ENCODE measurements at regions not wholly inside any gene's neighbourhood (a gene's known extent, or its start where the extent isn't known, plus 50 kb on each side); places are given as distances from the start of the nearest gene placed in this dataset.
A peak's percentile ranks its signal among the peaks of the same experiment; 100 is the strongest.
"Not testable (repeated sequence)": the region's sequence is repeated elsewhere in the genome, so short reads cannot be mapped to it uniquely, and the experiment has no call there.

- Histone ChIP-seq H3K27ac (ENCODE audit: low read depth, low read length) (no peak overlapping the region), H3K4me3 (ENCODE audit: low read length in 3 of 3) (no peak overlapping the region), H3K9me3 (ENCODE audit: control insufficient read depth in 3 of 3, low read length in 3 of 3) (no peaks in the 10 kb centered on the region), H3K27me3 (ENCODE audit: control insufficient read depth in 3 of 3, insufficient read depth in 3 of 3, low read length in 3 of 3) (peaks cover 0 to 3% (median 0%) of the 10 kb centered on the region in 3 donors), H3K9ac (ENCODE audit: low read depth in 1 of 3, low read length in 3 of 3) (no peak overlapping the region), H3K36me3 (ENCODE audit: control insufficient read depth in 3 of 3, insufficient read depth in 3 of 3, low read length in 3 of 3) (no peaks in the 10 kb centered on the region), H3K4me1 (ENCODE audit: control insufficient read depth in 3 of 3, insufficient read depth in 3 of 3, low read length in 3 of 3) (no peaks in the 10 kb centered on the region)
Observed at GRCh38 chr7:39819514-39819913, 130.5 kb upstream of the CDK13 start.

GRCh38 chr7:39824456-39825200, 125.4 kb upstream of the CDK13 start:
- H3K4me1 ChIP-seq (ENCODE audit: control insufficient read depth in 3 of 3, insufficient read depth in 3 of 3, low read length in 3 of 3), result no peaks in the 10 kb centered on the region
- H3K4me3 ChIP-seq (ENCODE audit: low read length in 3 of 3), result no peak overlapping the region
- no peaks in the 10 kb centered on the region for H3K27me3 ChIP-seq (ENCODE audit: control insufficient read depth in 3 of 3, insufficient read depth in 3 of 3, low read length in 3 of 3)
- no peaks in the 10 kb centered on the region for H3K36me3 ChIP-seq (ENCODE audit: control insufficient read depth in 3 of 3, insufficient read depth in 3 of 3, low read length in 3 of 3)
- no peaks in the 10 kb centered on the region for H3K9me3 ChIP-seq (ENCODE audit: control insufficient read depth in 3 of 3, low read length in 3 of 3)
- H3K27ac ChIP-seq (ENCODE audit: low read depth, low read length), result no peak overlapping the region
- no peak overlapping the region for H3K9ac ChIP-seq (ENCODE audit: low read depth in 1 of 3, low read length in 3 of 3)

- Histone ChIP-seq H3K27ac (ENCODE audit: low read depth, low read length) (no peak overlapping the region), H3K4me3 (ENCODE audit: low read length in 3 of 3) (no peak overlapping the region)
Observed at GRCh38 chr7:39825401-39825980, 124.6 kb upstream of the CDK13 start.

GRCh38 chr7:39826166-39826565, 123.9 kb upstream of the CDK13 start:
- Histone ChIP-seq H3K36me3 (ENCODE audit: control insufficient read depth in 3 of 3, insufficient read depth in 3 of 3, low read length in 3 of 3) (no peaks in the 10 kb centered on the region), H3K4me1 (ENCODE audit: control insufficient read depth in 3 of 3, insufficient read depth in 3 of 3, low read length in 3 of 3) (no peaks in the 10 kb centered on the region), H3K27me3 (ENCODE audit: control insufficient read depth in 3 of 3, insufficient read depth in 3 of 3, low read length in 3 of 3) (no peaks in the 10 kb centered on the region), H3K27ac (ENCODE audit: low read depth, low read length) (no peak overlapping the region), H3K9me3 (ENCODE audit: control insufficient read depth in 3 of 3, low read length in 3 of 3) (no peaks in the 10 kb centered on the region), H3K4me3 (ENCODE audit: low read length in 3 of 3) (no peak overlapping the region), H3K9ac (ENCODE audit: low read depth in 1 of 3, low read length in 3 of 3) (no peak overlapping the region)

More at GRCh38 chr7:39825401-39825980, 124.6 kb upstream of the CDK13 start:
- Histone ChIP-seq H3K9me3 (ENCODE audit: control insufficient read depth in 3 of 3, low read length in 3 of 3) (no peaks in the 10 kb centered on the region), H3K4me1 (ENCODE audit: control insufficient read depth in 3 of 3, insufficient read depth in 3 of 3, low read length in 3 of 3) (no peaks in the 10 kb centered on the region), H3K9ac (ENCODE audit: low read depth in 1 of 3, low read length in 3 of 3) (no peak overlapping the region), H3K27me3 (ENCODE audit: control insufficient read depth in 3 of 3, insufficient read depth in 3 of 3, low read length in 3 of 3) (no peaks in the 10 kb centered on the region), H3K36me3 (ENCODE audit: control insufficient read depth in 3 of 3, insufficient read depth in 3 of 3, low read length in 3 of 3) (no peaks in the 10 kb centered on the region)

GRCh38 chr7:39827571-39827970, 122.5 kb upstream of the CDK13 start:
- no peaks in the 10 kb centered on the region for H3K36me3 ChIP-seq (ENCODE audit: control insufficient read depth in 3 of 3, insufficient read depth in 3 of 3, low read length in 3 of 3)
- no peaks in the 10 kb centered on the region for H3K9me3 ChIP-seq (ENCODE audit: control insufficient read depth in 3 of 3, low read length in 3 of 3)
- H3K27me3 ChIP-seq (ENCODE audit: control insufficient read depth in 3 of 3, insufficient read depth in 3 of 3, low read length in 3 of 3), result no peaks in the 10 kb centered on the region
- no peak overlapping the region for H3K4me3 ChIP-seq (ENCODE audit: low read length in 3 of 3)
- no peak overlapping the region for H3K9ac ChIP-seq (ENCODE audit: low read depth in 1 of 3, low read length in 3 of 3)
- H3K27ac ChIP-seq (ENCODE audit: low read depth, low read length), result no peak overlapping the region
- H3K4me1 ChIP-seq (ENCODE audit: control insufficient read depth in 3 of 3, insufficient read depth in 3 of 3, low read length in 3 of 3), result no peaks in the 10 kb centered on the region

GRCh38 chr7:39829028-39829427, 121.0 kb upstream of the CDK13 start:
- Histone ChIP-seq H3K27ac (ENCODE audit: low read depth, low read length) (no peak overlapping the region), H3K4me3 (ENCODE audit: low read length in 3 of 3) (no peak overlapping the region), H3K27me3 (ENCODE audit: control insufficient read depth in 3 of 3, insufficient read depth in 3 of 3, low read length in 3 of 3) (no peaks in the 10 kb centered on the region), H3K9ac (ENCODE audit: low read depth in 1 of 3, low read length in 3 of 3) (no peak overlapping the region), H3K4me1 (ENCODE audit: control insufficient read depth in 3 of 3, insufficient read depth in 3 of 3, low read length in 3 of 3) (no peaks in the 10 kb centered on the region), H3K9me3 (ENCODE audit: control insufficient read depth in 3 of 3, low read length in 3 of 3) (no peaks in the 10 kb centered on the region), H3K36me3 (ENCODE audit: control insufficient read depth in 3 of 3, insufficient read depth in 3 of 3, low read length in 3 of 3) (no peaks in the 10 kb centered on the region)

GRCh38 chr7:39832519-39833085, 117.5 kb upstream of the CDK13 start:
- Histone ChIP-seq H3K4me3 (ENCODE audit: low read length in 3 of 3) (no peak overlapping the region), H3K9me3 (ENCODE audit: control insufficient read depth in 3 of 3, low read length in 3 of 3) (no peaks in the 10 kb centered on the region), H3K4me1 (ENCODE audit: control insufficient read depth in 3 of 3, insufficient read depth in 3 of 3, low read length in 3 of 3) (no peaks in the 10 kb centered on the region), H3K27me3 (ENCODE audit: control insufficient read depth in 3 of 3, insufficient read depth in 3 of 3, low read length in 3 of 3) (no peaks in the 10 kb centered on the region), H3K9ac (ENCODE audit: low read depth in 1 of 3, low read length in 3 of 3) (no peak overlapping the region), H3K36me3 (ENCODE audit: control insufficient read depth in 3 of 3, insufficient read depth in 3 of 3, low read length in 3 of 3) (no peaks in the 10 kb centered on the region), H3K27ac (ENCODE audit: low read depth, low read length) (no peak overlapping the region)

GRCh38 chr7:39833180-39833799, 116.8 kb upstream of the CDK13 start:
- not testable (repeated sequence) for H3K27me3 ChIP-seq (ENCODE audit: control insufficient read depth in 3 of 3, insufficient read depth in 3 of 3, low read length in 3 of 3); H3K36me3 ChIP-seq (ENCODE audit: control insufficient read depth in 3 of 3, insufficient read depth in 3 of 3, low read length in 3 of 3); H3K9ac ChIP-seq (ENCODE audit: low read depth in 1 of 3, low read length in 3 of 3); H3K4me1 ChIP-seq (ENCODE audit: control insufficient read depth in 3 of 3, insufficient read depth in 3 of 3, low read length in 3 of 3); H3K27ac ChIP-seq (ENCODE audit: low read depth, low read length); H3K9me3 ChIP-seq (ENCODE audit: control insufficient read depth in 3 of 3, low read length in 3 of 3)
- peak overlapping the region; percentile 41 to 64 (median 62) for H3K4me3 ChIP-seq (ENCODE audit: low read length in 3 of 3)

GRCh38 chr7:39833865-39834634, 116.0 kb upstream of the CDK13 start:
- not testable (repeated sequence) for H3K27ac ChIP-seq (ENCODE audit: low read depth, low read length); H3K9me3 ChIP-seq (ENCODE audit: control insufficient read depth in 3 of 3, low read length in 3 of 3); H3K4me1 ChIP-seq (ENCODE audit: control insufficient read depth in 3 of 3, insufficient read depth in 3 of 3, low read length in 3 of 3); H3K36me3 ChIP-seq (ENCODE audit: control insufficient read depth in 3 of 3, insufficient read depth in 3 of 3, low read length in 3 of 3); H3K9ac ChIP-seq (ENCODE audit: low read depth in 1 of 3, low read length in 3 of 3); H3K27me3 ChIP-seq (ENCODE audit: control insufficient read depth in 3 of 3, insufficient read depth in 3 of 3, low read length in 3 of 3)
- H3K4me3 ChIP-seq (ENCODE audit: low read length in 3 of 3), result peak overlapping the region in 1 of 3 donors; percentile 64
